Esophagus muscularis mucosa (tissue), 3 donors: ENCODE measurements at regions not wholly inside any gene's neighbourhood (a gene's known extent, or its start where the extent isn't known, plus 50 kb on each side); places are given as distances from the start of the nearest gene placed in this dataset.

ENCODE experiments used
- POLR2AphosphoS5 ChIP-seq, 2 donors: sonication (generic); formaldehyde crosslinking; IDR thresholded peaks; one replicate each; pipeline ENCODE4 v1.6.1; 2017; ENCODE audit warnings: antibody characterized with exemption in 2 of 2
- TF ChIP-seq, protein P1 (sequence below), 3 experiments: fragments of 200-600 bp in 2 of 3; fragments of 450-650 bp in 1 of 3; sonication (generic) in 2 of 3; IDR thresholded peaks; one replicate each; pipeline ENCODE4 v1.5.1; 2017 to 2019; ENCODE audit warnings: antibody characterized with exemption in 3 of 3, mild to moderate bottlenecking in 2 of 3, moderate library complexity in 1 of 3

DNA sequence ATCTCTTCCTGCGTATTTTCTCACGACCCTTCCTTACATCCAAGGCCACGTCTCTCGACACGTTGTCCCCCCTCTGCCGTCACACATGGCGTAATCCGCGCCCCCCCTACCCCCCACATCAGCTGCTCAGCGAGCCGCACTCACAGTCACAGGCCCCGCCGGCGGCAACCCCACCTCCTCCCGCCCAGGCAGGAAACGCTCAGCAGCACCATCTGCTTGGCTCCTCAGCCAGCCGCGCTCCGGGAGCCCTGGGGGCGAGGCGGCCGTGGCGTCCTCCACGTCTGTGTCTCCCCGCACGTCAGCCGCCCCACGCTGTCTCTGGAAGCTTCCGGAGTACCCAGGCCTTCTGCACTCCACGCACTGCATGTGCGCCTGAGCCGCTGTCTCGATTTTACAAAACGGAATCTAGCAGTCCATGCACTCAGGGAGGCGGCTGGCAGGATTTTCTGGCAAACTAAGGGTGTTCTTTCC lies 64.6 kb downstream of the SIK1 start:
- TF ChIP-seq, protein P1, sequence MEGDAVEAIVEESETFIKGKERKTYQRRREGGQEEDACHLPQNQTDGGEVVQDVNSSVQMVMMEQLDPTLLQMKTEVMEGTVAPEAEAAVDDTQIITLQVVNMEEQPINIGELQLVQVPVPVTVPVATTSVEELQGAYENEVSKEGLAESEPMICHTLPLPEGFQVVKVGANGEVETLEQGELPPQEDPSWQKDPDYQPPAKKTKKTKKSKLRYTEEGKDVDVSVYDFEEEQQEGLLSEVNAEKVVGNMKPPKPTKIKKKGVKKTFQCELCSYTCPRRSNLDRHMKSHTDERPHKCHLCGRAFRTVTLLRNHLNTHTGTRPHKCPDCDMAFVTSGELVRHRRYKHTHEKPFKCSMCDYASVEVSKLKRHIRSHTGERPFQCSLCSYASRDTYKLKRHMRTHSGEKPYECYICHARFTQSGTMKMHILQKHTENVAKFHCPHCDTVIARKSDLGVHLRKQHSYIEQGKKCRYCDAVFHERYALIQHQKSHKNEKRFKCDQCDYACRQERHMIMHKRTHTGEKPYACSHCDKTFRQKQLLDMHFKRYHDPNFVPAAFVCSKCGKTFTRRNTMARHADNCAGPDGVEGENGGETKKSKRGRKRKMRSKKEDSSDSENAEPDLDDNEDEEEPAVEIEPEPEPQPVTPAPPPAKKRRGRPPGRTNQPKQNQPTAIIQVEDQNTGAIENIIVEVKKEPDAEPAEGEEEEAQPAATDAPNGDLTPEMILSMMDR (IDR thresholded peaks at IDR 0.05): no peak
- peak in 1 of 2 donors; percentile 55 for TF ChIP-seq POLR2AphosphoS5 (IDR thresholded peaks at IDR 0.05)
